GM21528 (cell line): ENCODE measurements at regions not wholly inside any gene's neighbourhood (a gene's known extent, or its start where the extent isn't known, plus 50 kb on each side); places are given as distances from the start of the nearest gene placed in this dataset.
"Not testable (repeated sequence)": the region's sequence is repeated elsewhere in the genome, so short reads cannot be mapped to it uniquely, and the experiment has no call there.

Experiments
- ATAC-seq: cut with Tn5 transposase; IDR thresholded peaks from one replicate; pipeline ENCODE4 v1.9.1; 2021; ENCODE audit warnings: mild to moderate bottlenecking, moderate library complexity; ENCODE audit not compliant: unreplicated experiment, low FRiP score

DNA sequence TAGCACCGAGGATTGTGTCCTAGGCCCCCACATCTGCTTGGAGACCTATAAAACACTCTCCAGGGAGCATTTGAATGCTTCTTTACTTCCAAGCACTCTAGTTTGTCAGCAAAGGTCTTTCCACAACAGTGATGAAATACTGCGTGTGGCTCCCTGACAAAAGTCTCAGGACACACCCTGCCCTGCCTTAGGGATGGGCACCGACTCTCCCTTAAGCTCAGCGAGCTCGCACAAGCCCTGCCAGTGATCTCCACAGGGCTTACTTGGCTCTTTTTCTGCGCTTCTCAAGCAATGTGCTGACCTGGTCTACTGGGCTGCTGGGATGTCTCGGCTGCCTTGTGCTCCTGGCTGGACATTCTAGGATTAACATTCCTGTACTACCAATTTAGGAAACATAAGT is 84.3 kb upstream of the MPP7 start:
- ATAC-seq: no peak

DNA sequence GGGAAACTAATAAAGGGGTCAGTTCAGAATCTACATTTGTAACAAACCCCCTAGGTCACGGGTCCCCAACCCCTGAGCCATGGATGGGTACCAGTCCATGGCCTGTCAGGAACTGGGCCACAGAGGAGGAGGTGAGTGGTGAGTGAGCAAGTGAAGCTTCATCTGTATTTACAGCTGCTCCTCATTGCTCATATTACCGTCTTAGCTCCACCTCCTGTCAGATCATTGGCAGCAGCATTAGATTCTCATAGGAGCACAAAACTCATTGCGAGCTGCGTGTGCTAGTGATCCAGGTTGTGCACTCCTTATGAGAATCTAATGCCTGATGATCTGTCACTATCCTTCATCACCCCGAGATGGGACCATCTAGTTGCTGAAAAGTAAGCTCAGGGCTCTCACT is 88.4 kb upstream of the MPP7 start:
- ATAC-seq: no peak

DNA sequence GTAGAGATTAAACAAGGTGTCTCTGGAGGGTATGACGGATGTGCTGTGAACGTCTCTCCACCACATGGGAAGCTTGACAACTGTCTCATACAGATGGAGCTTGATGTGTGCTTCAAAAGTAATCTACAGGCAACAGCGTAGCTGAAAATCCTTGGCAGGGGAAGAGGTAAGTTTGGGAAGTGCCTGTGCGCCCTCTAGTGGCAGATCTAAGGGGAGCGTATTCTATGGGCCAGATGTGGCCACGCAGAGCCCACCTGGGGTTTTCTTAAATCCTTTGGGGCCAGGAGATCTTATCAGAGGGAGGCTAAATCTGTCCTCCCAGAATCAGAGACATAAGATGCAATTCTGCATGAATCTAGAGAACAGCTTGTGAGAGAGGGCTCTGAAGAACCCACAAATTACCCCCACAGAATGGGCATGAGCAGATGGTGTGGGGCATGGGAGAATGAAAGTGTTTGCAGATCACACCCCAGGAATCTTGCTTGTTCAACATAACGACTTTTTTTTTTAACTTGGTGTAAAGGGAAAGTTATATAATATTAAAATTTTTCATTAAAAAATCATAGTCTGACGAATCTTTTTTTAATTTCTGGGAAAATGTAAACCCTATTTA is 91.2 kb upstream of the MPP7 start:
- ATAC-seq: peak; percentile 83

DNA sequence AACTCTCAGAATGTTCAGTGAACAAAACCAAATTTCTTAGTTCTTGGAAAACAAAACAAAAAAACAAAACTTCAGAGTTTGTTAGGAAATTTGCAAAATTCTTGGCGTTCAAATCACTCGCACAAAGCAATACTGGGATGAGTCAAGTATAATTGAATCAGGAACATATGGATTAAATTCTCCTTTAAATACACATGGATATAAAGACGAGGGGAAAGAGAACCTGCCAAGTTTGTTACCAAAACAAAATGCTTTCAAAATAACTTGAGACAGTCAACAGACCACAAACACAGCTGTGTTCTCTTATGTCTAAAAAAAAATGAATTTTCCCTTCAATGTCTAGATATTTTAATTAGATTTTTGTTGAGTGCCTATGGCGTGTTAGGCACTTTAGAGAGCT is 93.5 kb upstream of the MPP7 start:
- ATAC-seq: no peak

DNA sequence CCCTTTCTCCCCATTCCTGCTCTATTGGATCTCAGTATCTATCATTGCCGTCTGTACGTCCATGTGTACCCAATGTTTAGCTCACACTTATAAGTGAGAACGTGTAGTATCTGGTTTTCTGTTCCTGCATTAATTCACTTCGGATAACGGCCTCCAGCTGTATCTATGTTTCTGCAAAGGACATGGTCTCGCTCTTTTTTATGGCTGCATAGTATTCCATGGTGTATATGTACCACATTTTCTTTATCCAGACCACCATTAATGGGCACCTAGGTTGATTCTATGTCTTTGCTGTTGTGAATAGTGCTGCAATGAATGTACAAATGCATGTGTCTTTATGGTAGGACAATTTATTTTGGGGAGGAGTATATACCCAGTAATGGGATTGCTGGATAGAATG is 94.4 kb upstream of the MPP7 start:
- ATAC-seq: no peak

DNA sequence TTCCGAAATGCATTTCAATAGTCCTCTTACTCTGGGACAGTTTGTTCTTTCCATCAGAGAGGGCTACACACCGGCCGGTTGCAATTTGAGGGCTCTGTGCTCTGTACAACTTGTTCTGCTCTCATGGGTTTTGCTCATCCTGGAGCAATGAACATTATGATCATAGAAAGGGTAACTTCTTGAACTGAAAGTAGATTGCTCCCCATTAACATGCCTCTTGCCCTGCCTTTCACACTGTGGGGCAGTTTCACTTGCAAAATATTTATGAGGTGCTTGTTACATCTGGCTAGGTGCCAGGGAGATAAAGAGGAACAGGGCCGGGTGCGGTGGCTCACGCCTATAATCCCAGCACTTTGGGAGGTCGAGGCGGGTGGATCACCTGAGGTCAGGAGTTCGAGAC is 97.3 kb upstream of the MPP7 start:
- ATAC-seq: no peak

DNA sequence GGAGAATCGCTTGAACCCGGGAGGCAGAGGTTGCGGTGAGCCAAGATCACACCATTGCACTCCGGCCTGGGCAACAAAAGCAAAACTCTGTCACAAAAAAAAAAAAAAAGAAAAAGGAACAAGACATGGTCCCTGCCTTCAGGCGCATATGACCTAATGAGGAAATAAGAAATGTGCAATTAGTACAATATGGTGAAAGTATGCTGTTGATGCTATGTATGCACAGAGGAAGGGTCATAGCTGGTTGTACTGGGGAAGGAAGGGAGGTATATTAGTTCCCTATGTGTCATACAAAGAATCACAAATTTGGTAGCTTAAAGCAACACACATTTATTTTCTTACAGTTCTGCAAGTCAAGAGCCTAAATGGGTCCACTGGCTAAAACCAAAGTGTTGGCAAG is 97.8 kb upstream of the MPP7 start:
- no peak for ATAC-seq

DNA sequence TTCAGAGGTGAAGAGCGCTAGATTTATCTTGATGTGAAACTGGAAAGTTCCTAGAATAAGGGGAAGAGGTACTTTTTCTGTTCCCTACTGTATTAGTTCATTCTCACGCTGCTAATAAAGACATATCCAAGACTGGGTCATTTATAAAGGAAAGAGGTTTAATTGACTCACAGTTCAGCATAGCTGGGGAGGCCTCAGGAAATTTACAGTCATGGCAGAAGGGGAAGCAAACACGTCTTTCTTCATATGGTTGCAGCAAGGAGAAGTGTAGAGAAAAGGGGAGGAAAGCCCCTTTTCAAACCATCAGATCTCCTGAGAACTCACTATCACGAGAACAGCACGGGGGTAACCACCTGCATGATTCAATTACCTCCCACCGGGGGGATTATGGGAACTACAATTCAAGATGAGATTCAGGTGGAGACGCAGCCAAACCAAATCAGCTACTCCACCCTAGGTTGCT is 99.8 kb upstream of the MPP7 start:
- ATAC-seq: not testable (repeated sequence)

DNA sequence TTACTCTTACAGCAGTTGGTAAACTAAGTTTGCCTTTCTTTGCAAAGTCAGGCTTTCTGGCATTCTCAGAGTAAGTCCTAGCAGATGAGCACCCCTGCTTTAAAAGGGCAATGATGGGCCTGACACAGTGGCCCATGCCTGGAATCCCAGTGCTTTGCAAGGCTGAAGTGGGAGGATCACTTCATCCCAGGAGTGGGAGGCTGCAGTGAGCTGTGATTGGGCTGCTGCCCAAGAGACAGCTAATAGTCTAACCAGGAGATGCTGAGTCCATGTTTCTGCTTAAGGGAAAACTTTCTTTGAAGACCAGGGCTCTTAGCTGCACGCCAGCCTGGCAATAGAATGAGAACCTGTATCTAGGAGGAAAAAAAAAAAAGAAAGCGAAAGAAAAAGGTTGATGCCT is 100.2 kb upstream of the MPP7 start:
- no peak for ATAC-seq

DNA sequence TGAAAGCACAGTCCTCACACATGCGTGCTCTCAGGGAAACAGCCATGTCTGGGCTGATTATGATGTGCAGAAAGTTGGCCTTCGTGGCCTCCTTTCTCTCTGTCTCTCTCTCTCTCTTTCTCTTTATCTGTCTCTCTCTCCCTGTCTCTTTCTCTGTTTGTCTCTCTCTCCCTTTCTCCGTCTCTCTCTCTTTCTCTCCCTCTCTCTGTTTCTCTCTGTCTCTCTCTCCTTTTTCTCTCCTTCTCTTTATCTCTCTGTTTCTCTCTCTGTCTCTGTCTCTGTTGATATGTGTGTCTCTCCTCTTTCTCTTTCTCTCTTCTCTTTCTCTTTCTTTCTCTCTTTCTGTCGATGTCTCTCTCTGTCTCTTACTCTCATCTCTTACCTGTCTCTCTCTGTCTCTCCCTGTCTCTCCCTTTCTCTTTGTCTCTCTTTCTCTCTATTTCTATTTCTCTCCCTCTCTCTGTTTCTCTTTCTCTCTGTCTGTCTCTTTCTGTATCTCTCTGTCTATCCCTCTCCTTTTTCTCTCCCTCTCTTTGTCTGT is 105.4 kb upstream of the MPP7 start:
- no peak for ATAC-seq

DNA sequence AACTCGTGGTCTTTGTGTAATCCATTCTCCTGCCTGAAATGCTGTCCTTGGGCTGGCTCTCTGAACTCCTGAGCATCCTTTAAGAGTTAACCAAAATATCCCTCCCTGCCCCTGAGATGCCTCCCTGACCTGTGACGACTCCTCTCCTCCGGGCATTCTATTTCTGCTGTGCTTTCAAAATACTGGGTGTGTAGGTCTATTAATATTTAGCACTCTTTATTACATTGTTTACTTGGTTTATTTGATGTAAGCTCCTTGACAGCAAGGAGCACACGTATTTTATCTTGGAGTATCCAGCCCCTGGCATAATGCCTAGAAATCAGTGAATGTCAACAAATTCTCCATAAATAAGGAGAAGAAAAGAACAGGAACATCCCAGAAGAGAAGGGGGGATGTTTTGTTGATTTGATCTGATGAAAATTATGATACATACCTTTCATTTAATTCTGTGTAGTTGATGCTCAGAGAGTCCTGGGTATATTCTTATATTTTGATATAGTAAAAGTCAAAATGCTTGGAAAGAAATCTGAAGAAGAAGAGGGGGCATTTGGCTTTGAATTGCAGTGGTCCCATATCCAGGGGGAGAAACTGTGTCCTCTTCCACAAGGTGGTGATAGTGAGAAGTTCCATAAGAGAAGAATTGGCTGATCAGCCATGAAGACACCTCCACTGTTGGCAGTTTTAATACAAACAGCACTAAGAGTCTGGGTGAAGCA is 107.7 kb upstream of the MPP7 start:
- ATAC-seq: no peak

DNA sequence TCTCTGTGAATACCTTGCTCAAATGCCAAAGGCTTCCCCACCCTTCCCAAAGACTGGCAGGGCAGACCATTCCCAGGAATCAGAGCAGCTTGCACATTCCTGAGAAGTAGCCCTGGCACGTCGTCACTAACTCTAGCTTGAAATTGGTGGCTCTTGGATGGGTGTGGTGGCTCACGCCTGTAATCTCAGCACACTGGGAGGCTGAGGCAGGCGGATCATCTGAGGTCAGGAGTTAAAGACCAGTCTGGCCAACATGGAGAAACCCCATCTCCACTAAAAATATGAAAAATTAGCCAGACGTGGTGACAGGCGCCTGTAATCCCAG is 108.2 kb upstream of the MPP7 start:
- no peak for ATAC-seq

DNA sequence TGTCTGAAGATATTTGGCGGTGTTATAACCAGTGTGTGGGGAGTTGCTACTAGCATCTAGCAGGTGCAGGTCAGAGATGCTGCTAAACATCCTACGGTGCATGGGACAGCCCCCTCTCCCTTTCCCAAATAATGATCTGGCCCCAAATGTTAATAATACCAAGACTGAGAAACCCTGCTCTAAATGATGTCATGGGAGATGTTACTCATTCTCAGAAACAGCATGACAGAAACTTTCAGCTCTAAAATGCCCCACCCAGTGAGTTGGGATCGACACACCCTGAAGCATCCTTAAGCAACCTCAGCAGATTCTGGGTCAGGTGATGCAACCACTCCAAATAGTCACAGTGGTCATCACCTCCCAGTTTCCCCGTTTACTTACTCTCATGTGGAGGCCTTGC is 108.8 kb upstream of the MPP7 start:
- ATAC-seq: no peak

DNA sequence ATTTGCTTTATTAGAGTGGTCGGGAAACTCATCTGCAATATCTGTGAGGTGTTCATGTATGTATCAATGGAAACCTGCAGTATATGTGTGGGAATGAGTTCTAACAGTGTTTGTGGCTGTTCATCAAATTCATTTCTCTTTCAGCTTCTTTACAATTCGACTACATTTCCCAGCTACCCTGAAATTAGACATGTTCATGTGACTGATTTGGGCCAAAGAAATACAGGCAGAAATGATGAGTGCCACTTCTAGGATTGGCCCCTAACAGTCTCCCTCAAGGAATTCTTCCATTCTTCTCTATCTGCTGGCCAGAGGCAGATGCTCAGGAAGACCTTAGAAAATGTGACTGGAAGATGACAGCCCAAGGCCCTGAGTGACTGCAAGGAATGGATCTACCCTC is 114.8 kb upstream of the WAC start:
- no peak for ATAC-seq

DNA sequence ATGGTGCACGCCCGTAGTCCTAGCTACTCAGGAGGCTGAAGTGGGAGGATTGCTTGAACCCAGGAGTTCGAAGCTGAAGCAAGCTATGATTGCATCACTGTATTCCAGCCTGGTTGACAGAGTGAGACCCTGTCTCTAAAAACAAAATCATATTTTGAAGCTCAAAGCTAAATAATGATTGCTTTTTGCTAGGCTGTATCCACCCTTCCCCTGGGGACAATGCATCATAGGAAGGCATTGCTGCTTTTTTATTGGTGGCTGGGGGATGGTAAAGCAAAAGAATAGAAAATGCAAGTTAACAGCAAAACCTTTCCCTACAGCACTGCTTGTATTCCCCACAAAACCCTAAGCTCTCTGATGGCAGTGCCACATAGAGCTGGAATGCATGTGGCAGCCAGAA is 107.5 kb upstream of the WAC start:
- ATAC-seq: no peak

DNA sequence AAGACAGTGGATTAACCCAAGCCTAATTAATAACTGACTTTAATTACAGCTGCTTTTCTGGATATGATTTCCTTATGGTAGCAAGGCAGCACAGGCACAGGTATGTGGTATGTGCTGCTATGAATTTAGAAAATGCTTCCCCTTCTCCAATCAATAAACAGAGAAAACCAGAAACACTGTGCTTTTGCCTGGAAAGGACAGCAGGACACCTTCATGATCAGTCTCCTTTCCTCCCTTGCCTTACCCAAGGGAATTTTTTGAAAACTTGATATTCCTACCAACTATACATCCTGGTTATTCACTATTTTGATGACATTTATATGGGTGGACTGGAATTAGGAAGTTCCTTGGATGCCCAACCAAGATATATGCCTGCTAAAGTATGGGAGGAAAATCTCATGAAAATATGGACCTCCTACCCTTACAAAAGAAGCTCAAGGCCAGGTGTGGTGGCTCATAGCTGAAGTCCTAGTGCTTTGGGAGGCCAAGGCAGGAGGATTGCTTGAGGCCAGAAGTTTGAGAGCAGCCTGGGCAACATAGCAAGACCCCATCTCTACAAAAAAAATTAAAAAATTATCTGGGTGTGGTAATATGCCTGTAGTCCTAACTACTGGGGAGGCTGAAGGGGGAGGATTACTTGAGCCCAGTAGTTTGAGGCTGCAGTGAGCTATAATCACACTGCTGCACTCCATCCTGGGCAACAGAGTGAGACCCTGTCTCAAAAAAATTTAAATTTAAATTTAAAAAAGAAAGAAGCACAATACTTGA is 106.3 kb upstream of the WAC start:
- ATAC-seq: no peak

DNA sequence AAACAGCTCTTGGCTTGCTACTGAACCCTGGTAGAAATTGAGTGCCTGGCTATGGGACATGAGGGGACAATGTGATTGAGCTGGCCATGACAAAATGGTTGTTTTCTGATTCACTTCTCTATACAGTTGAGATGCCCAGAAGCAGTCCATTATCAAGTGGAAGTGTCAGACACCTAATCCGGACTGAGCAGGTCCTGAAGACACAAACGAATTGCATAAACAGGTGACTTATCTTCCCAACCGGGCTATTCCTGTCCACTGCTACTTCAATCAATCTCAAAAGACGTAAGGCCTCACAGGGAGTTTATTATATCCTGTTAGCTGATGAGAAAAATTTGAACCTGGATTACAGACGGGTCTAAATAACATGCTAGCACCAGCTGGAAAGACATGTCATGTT is 105.5 kb upstream of the WAC start:
- ATAC-seq: no peak

DNA sequence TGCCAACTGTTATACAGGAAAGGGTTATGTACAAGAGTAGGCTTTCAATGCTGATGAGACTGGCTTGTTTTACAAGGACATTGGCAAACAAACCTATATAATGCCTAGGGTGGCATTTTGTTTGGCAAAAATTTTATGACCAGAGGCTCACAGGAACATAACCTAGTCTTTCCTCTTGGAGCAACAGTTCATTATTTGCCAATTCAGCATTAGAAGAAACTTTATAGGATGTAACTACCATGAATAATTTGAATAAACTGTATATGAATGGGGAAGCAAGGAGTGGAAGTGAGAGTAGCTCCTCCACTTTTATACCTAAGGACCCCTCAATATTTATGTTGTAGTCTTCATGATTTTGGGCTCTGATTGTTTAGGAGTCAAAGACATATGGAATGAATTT is 103.9 kb upstream of the WAC start:
- ATAC-seq: no peak

DNA sequence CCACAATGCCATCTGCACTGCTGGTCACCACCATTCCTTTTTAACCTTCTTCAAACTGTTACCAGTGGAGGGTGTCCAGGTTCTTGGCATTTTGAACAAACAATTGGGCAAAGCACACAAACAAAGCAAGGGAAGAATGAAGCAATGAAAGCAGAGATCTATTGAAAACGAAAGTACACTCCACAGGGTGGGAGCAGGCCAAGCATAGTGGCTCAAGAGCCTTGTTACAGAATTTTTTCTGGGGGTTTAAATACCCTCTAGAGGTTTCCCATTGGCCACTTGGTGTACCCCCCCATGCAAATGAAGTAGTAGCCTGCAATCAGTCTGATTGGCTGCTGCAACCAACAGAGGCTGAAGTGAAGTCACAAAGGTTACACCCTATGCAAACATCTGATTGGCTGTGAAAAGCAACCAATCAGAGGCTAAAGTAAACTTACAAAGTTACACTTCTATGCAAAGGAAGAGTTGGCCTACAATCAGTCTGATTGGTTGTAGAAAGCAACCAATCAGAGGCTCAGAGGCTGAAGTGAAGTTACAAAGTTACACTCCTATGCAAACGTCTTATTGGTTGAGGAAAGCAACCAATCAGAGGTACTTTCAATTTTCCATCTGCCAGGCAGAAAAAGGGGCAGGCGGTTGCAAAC is 103.2 kb upstream of the WAC start:
- ATAC-seq: no peak

DNA sequence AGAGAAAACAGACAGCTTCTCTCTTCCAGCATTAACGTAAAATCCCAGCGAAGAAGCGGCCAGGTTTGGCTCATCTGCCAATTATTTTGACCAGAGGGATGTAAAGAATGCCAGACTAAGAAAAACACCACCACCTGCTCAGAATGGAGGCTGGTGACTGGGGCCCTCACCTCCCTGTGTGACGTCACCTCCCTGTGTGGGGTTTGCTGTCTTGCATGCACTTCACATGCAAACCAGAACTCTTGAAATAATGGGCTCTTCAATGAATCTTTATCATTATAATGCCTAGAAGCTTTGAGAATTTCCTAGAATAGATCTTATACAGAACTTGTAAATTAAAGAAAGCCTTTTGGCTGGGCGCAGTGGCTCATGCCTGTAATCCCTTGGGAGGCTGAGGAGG is 101.8 kb upstream of the WAC start:
- ATAC-seq: no peak

DNA sequence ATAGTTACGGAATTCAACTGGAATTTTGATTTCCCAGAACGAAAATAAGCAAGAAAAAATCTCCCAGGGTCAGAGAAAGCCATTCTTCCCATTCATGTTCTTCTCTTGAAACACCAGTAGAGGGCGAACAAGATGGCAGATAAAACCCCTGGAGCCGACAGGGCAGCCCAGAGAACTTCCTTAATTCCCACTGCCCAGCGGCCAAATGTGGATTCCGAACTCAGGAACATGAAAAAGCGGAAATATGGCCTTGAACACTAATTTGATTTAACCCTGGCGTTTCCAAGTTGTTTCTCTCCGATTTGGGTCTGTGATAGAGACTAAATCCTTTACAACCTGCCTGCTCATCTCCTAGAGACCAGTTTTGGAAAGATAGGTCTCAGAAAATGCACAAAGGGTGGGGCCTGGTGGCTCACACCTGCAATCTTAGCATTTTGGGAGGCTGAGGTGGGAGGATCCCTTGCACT is 100.7 kb upstream of the WAC start:
- ATAC-seq: peak; percentile 71
